ENCODE measurements at regions not wholly inside any gene's neighbourhood (a gene's known extent, or its start where the extent isn't known, plus 50 kb on each side); places are given as distances from the start of the nearest gene placed in this dataset.

DNA sequence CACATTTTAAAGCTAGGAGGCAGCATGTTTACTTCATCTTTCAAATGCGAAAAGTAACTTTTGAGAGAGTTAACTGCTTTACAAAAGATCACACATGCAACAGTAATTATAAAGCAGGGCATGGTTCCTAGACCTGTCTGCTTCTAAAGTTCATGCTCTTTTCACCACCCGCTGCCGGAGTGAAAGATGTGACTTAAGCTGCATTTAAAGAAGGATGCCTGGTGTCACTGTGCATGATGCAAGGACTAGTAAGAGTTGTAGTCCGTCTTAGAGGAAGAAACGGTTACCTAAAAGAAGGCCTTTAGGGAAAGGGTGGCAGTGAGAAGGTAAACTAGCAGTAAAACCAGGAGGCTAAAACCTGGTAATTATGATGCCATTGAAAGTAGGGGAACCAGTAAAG is 1689.1 kb downstream of the KCNT2 start:
- intact Hi-C loops (cut with micrococcal nuclease) = no loop called here
- Histone ChIP-seq H2AFZ (ENCODE audit: low read depth, low read length) (no peak overlapping the region), H3K4me2 (ENCODE audit: insufficient read depth, low read length) (no peak overlapping the region), H3K36me3 (ENCODE audit: control insufficient read depth in 2 of 2, extremely low read depth in 1 of 2, insufficient read depth in 2 of 2, low read length in 2 of 2) (no peaks in the 10 kb centered on the region), H3K79me2 (ENCODE audit: control insufficient read depth, insufficient read depth, low read length) (no peaks in the 10 kb centered on the region), H3K27ac (ENCODE audit: insufficient read depth, low read depth, low read length) (no peak overlapping the region), H4K20me1 (replicated peaks; ENCODE audit: control insufficient read depth, extremely low read depth, insufficient read depth, low read length) (no peaks in the 10 kb centered on the region), H3K27me3 (ENCODE audit: control insufficient read depth in 2 of 2, insufficient read depth in 2 of 2, low read length in 2 of 2) (no peaks in the 10 kb centered on the region), H3K9ac (replicated peaks; ENCODE audit: extremely low read depth, insufficient read depth, low read length) (no peak overlapping the region), H3K4me1 (ENCODE audit: control insufficient read depth, extremely low read depth, insufficient read depth, low read length) (no peaks in the 10 kb centered on the region), H3K4me3 (replicated peaks in 1 of 3; ENCODE audit: insufficient read depth in 1 of 3, low read depth in 1 of 3, low read length in 3 of 3) (no peak overlapping the region), H3K9me3 (replicated peaks; ENCODE audit: control insufficient read depth, insufficient read depth, low read length) (peaks cover 2% of the 10 kb centered on the region), H3K9me1 (replicated peaks; ENCODE audit: control insufficient read depth, extremely low read depth, insufficient read depth, low read length) (no peaks in the 10 kb centered on the region)
- dilution Hi-C loops (cut with MboI; ENCODE audit: extremely low pct_ligation_motif_present, low sequenced_read_pairs) = no loop called here
- POLR2A ChIA-PET = no interaction called here
- FAIRE-seq (no peak), DNase-seq (ENCODE audit: low read depth, low spot score) (no peak)
- BruUV-seq (replicated peaks) = no TSS peak
- CTCF ChIA-PET = no interaction called here
- TF ChIP-seq, protein P1, sequence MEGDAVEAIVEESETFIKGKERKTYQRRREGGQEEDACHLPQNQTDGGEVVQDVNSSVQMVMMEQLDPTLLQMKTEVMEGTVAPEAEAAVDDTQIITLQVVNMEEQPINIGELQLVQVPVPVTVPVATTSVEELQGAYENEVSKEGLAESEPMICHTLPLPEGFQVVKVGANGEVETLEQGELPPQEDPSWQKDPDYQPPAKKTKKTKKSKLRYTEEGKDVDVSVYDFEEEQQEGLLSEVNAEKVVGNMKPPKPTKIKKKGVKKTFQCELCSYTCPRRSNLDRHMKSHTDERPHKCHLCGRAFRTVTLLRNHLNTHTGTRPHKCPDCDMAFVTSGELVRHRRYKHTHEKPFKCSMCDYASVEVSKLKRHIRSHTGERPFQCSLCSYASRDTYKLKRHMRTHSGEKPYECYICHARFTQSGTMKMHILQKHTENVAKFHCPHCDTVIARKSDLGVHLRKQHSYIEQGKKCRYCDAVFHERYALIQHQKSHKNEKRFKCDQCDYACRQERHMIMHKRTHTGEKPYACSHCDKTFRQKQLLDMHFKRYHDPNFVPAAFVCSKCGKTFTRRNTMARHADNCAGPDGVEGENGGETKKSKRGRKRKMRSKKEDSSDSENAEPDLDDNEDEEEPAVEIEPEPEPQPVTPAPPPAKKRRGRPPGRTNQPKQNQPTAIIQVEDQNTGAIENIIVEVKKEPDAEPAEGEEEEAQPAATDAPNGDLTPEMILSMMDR (IDR thresholded peaks at IDR 0.05; ENCODE audit: extremely low read depth in 1 of 2, insufficient read depth in 1 of 2, low read depth in 1 of 2, low read length in 2 of 2) = no peak
- TF ChIP-seq POLR2AphosphoS5 (IDR thresholded peaks at IDR 0.05; ENCODE audit: insufficient read depth, low read depth, low read length) = no peak
- TF ChIP-seq FOS (IDR thresholded peaks at IDR 0.05; ENCODE audit: borderline replicate concordance, insufficient read depth, low read length) = no peak
- TF ChIP-seq, protein P2, sequence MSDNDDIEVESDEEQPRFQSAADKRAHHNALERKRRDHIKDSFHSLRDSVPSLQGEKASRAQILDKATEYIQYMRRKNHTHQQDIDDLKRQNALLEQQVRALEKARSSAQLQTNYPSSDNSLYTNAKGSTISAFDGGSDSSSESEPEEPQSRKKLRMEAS (IDR thresholded peaks at IDR 0.05; ENCODE audit: insufficient read depth, insufficient read length) = no peak
- TF ChIP-seq MYC (IDR thresholded peaks at IDR 0.05; ENCODE audit: low read depth, low read length) = no peak
- no peak for TF ChIP-seq GATA2 (IDR thresholded peaks at IDR 0.05; ENCODE audit: insufficient read depth, insufficient read length, low read depth, low read length)
- no peak for TF ChIP-seq EZH2 (IDR thresholded peaks at IDR 0.05; ENCODE audit: borderline replicate concordance, low read depth, low read length, severe bottlenecking)
- TF ChIP-seq JUN (IDR thresholded peaks at IDR 0.05; ENCODE audit: borderline replicate concordance, insufficient read depth, insufficient read length, low read depth) = no peak
- no peak for TF ChIP-seq POLR2A (IDR thresholded peaks at IDR 0.05; ENCODE audit: low read depth, low read length)
